HG02840 (cell line): ENCODE measurements at regions not wholly inside any gene's neighbourhood (a gene's known extent, or its start where the extent isn't known, plus 50 kb on each side); places are given as distances from the start of the nearest gene placed in this dataset.

ENCODE experiments used
- ATAC-seq: cut with Tn5 transposase; IDR thresholded peaks from one replicate; pipeline ENCODE4 v1.9.1; 2021; ENCODE audit warnings: mild to moderate bottlenecking, moderate library complexity, moderate number of reproducible peaks; ENCODE audit not compliant: unreplicated experiment, low FRiP score

GRCh38 chr7:25391295-25391861, 163.1 kb upstream of the NPVF start:
- no peak for ATAC-seq

- no peak for ATAC-seq
Observed at GRCh38 chr7:25391961-25392587, 163.8 kb upstream of the NPVF start.

GRCh38 chr7:25392588-25393338, 164.5 kb upstream of the NPVF start:
- ATAC-seq = no peak

GRCh38 chr7:25395976-25396375, 167.7 kb upstream of the NPVF start:
- no peak for ATAC-seq

GRCh38 chr7:25396668-25397067, 168.4 kb upstream of the NPVF start:
- no peak for ATAC-seq

- ATAC-seq = no peak
Observed at GRCh38 chr7:25398418-25398817, 170.1 kb upstream of the NPVF start.

GRCh38 chr7:25399000-25399750, 170.9 kb upstream of the NPVF start:
- ATAC-seq = no peak

GRCh38 chr7:25402532-25402931, 174.2 kb upstream of the NPVF start:
- ATAC-seq = no peak

GRCh38 chr7:25405736-25406135, 177.4 kb upstream of the NPVF start:
- ATAC-seq = no peak

GRCh38 chr7:25407053-25407452, 178.8 kb upstream of the NPVF start:
- no peak for ATAC-seq

GRCh38 chr7:25408012-25408687, 179.9 kb upstream of the NPVF start:
- no peak for ATAC-seq

GRCh38 chr7:25408876-25409275, 180.6 kb upstream of the NPVF start:
- no peak for ATAC-seq

- no peak for ATAC-seq
Observed at GRCh38 chr7:25409897-25410636, 181.8 kb upstream of the NPVF start.

- ATAC-seq = no peak
Observed at GRCh38 chr7:25420771-25421170, 192.5 kb upstream of the NPVF start.

GRCh38 chr7:25424113-25424512, 195.8 kb upstream of the NPVF start:
- ATAC-seq = no peak

- ATAC-seq = no peak
Observed at GRCh38 chr7:25424855-25425254, 196.6 kb upstream of the NPVF start.

GRCh38 chr7:25427721-25428120, 199.4 kb upstream of the NPVF start:
- ATAC-seq = no peak

GRCh38 chr7:25429731-25430130, 201.4 kb upstream of the NPVF start:
- ATAC-seq = no peak

GRCh38 chr7:25430200-25430931, 202.1 kb upstream of the NPVF start:
- no peak for ATAC-seq
